Osteocyte (in vitro differentiated cells): ENCODE measurements at regions not wholly inside any gene's neighbourhood (a gene's known extent, or its start where the extent isn't known, plus 50 kb on each side); places are given as distances from the start of the nearest gene placed in this dataset.

ENCODE experiments used
- DNase-seq: peaks from one replicate; pipeline ENCODE4 v3.0.0; 2021; ENCODE audit warnings: mixed read lengths; ENCODE audit not compliant: unreplicated experiment; ENCODE audit errors: extremely low spot score
- H3K27ac Mint-ChIP-seq: one replicate; pipeline ENCODE4 v1.8.0; 2021; ENCODE audit warnings: mild to moderate bottlenecking, mixed read lengths; ENCODE audit not compliant: unreplicated experiment
- H3K27me3 Mint-ChIP-seq: one replicate; pipeline ENCODE4 v1.8.0; 2021; ENCODE audit warnings: mixed read lengths; ENCODE audit not compliant: unreplicated experiment
- H3K36me3 Mint-ChIP-seq: one replicate; pipeline ENCODE4 v1.8.0; 2021; ENCODE audit warnings: mixed read lengths; ENCODE audit not compliant: unreplicated experiment
- H3K4me1 Mint-ChIP-seq: one replicate; pipeline ENCODE4 v1.8.0; 2021; ENCODE audit warnings: mixed read lengths; ENCODE audit not compliant: unreplicated experiment
- H3K4me3 Mint-ChIP-seq: one replicate; pipeline ENCODE4 v1.8.0; 2021; ENCODE audit warnings: mild to moderate bottlenecking, moderate library complexity, mixed read lengths; ENCODE audit not compliant: unreplicated experiment
- H3K9me3 Mint-ChIP-seq: one replicate; pipeline ENCODE4 v1.8.0; 2021; ENCODE audit warnings: mixed read lengths; ENCODE audit not compliant: unreplicated experiment
- TF ChIP-seq, protein P1 (sequence below): fragments of 200-600 bp; sonication (generic); IDR thresholded peaks from 2 replicates; pipeline ENCODE4 v1.5.0; 2021; ENCODE audit warnings: antibody characterized with exemption, mild to moderate bottlenecking, moderate library complexity

DNA sequence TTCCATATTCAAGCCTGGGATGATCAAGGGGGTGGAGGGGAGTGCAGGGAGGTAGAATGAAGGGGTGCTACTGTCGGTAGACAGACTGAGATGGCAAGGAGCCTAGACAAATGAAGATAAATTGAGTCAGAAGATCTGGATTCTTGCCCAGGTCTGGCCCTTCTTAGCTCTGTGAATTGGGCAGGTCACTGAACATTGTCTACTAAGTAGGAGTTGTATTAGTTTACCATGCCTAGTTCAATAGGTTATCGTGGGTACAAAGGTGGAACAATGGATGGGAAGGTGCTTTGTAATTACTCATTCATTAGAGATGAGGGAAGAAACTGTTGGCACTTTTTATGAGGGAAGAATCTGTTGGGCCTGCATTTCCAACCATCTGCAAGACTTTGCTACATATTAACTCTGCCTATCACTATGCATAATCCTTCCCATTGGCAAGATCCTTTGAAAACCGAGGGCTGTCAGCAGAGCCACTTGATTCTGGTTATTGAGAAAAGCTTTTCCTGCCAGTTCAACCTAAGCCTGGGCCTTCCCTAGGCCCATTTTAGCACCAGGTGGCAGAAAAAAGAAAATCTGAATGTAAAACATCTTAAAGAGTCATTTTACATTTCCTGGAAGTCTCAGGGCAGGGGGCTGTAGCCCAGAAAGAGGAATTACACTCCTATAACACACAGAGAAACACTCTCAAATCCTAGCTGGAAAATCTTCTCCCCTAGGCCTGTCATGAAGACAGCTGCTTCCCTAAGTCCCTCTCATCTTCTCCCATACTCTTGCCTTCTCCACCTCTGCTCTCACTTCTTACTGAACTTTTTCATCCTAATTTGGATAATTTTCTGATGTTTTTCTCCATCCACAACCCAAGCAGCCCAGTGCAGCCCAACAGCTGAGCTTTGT is 103.5 kb downstream of the CD24 start:
- H3K4me3 Mint-ChIP-seq, result no peak overlapping the region
- H3K9me3 Mint-ChIP-seq, result peaks cover 7% of the 10 kb centered on the region
- no peak overlapping the region for H3K27ac Mint-ChIP-seq
- TF ChIP-seq, protein P1, sequence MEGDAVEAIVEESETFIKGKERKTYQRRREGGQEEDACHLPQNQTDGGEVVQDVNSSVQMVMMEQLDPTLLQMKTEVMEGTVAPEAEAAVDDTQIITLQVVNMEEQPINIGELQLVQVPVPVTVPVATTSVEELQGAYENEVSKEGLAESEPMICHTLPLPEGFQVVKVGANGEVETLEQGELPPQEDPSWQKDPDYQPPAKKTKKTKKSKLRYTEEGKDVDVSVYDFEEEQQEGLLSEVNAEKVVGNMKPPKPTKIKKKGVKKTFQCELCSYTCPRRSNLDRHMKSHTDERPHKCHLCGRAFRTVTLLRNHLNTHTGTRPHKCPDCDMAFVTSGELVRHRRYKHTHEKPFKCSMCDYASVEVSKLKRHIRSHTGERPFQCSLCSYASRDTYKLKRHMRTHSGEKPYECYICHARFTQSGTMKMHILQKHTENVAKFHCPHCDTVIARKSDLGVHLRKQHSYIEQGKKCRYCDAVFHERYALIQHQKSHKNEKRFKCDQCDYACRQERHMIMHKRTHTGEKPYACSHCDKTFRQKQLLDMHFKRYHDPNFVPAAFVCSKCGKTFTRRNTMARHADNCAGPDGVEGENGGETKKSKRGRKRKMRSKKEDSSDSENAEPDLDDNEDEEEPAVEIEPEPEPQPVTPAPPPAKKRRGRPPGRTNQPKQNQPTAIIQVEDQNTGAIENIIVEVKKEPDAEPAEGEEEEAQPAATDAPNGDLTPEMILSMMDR, result no peak
- no peaks in the 10 kb centered on the region for H3K27me3 Mint-ChIP-seq
- H3K36me3 Mint-ChIP-seq, result no peaks in the 10 kb centered on the region
- no peak for DNase-seq
- peaks cover 2% of the 10 kb centered on the region for H3K4me1 Mint-ChIP-seq

DNA sequence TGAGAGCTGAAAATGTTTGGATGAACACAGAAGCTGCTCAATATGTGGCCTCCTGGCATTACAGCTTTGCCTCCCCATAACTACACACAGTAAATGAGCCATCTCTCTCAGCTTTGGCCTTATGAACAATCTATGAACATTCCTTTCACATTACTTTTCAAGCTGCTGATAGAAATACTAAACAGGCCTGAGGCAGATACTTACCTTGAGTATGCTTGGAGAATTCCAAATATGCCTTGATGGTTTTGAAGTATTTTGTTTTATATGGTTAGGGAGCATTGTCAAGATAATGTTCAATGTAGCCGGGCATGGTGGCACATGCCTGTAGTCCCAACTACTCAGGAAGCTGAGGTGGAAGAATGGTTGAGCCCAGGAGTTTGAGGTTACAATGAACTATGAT is 104.5 kb downstream of the CD24 start:
- H3K36me3 Mint-ChIP-seq, result no peaks in the 10 kb centered on the region
- H3K4me3 Mint-ChIP-seq, result no peak overlapping the region
- DNase-seq, result no peak
- no peak overlapping the region for H3K27ac Mint-ChIP-seq
- no peaks in the 10 kb centered on the region for H3K27me3 Mint-ChIP-seq
- H3K4me1 Mint-ChIP-seq, result peaks cover 2% of the 10 kb centered on the region
- TF ChIP-seq, protein P1, result no peak
- H3K9me3 Mint-ChIP-seq, result peaks cover 7% of the 10 kb centered on the region

DNA sequence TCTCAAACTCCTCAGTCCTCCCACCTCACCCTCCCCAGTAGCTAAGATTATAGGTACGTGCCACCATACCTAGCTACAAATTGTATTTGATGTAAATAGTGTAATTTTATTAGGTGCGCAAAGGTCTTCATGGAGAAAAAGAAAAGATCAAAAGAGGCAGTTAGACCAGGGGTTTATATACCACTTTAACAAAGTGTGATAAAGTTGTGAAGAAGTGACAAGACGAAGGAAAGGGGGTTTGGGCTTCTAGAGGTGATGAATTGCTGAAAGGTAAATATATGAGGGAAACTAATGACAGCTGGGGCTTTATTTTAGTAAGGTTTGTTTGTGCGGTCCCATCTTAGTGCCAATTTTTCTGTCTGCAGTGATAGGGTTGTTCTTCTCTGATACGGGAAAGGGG is 105.3 kb downstream of the CD24 start:
- Mint-ChIP-seq H3K4me3 (no peak overlapping the region), H3K27me3 (no peaks in the 10 kb centered on the region), H3K4me1 (peaks cover 2% of the 10 kb centered on the region), H3K36me3 (no peaks in the 10 kb centered on the region), H3K9me3 (peaks cover 7% of the 10 kb centered on the region), H3K27ac (no peak overlapping the region)
- no peak for DNase-seq
- TF ChIP-seq, protein P1, result no peak

DNA sequence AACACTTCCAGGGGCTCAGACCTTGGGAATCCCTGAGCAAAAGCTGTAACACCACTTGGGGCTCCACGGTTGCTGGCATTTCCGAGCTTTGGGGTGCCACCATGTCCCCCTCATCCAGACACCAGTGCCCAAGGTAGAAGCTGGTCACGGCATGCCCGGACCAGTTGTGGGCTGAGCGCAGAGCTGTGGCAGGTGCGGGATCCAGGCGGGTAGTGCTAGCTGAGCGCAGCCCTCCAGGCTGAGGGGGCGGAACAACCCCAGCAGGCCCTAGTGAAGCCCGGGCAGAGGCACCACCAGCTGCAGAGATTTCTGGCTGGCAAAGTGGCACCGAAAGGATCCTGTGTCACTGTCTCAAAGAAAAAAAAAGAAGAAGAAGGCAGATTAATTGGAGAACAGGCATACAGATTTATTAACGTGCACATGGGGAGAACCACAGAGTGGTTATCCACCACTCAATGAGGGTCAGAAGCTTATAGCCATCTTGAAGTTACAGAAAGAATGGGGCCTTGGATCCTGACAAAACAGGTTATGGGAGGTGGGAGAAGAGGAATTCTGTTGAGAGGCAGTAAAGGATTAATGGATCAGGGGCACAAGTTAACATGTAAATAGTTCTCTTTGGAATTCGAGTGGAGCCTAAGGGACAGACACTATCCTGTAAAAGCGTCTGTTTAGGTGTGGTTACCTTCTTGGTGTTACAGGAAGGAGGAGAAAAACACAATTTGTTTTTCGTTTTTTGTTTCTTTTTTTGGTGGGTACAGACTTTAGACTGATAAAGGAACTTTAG is 107.5 kb downstream of the CD24 start:
- TF ChIP-seq, protein P1, result no peak
- H3K4me1 Mint-ChIP-seq, result peaks cover 2% of the 10 kb centered on the region
- no peak overlapping the region for H3K4me3 Mint-ChIP-seq
- H3K27me3 Mint-ChIP-seq, result no peaks in the 10 kb centered on the region
- H3K27ac Mint-ChIP-seq, result no peak overlapping the region
- H3K9me3 Mint-ChIP-seq, result peaks cover 13% of the 10 kb centered on the region
- DNase-seq, result no peak
- no peaks in the 10 kb centered on the region for H3K36me3 Mint-ChIP-seq

DNA sequence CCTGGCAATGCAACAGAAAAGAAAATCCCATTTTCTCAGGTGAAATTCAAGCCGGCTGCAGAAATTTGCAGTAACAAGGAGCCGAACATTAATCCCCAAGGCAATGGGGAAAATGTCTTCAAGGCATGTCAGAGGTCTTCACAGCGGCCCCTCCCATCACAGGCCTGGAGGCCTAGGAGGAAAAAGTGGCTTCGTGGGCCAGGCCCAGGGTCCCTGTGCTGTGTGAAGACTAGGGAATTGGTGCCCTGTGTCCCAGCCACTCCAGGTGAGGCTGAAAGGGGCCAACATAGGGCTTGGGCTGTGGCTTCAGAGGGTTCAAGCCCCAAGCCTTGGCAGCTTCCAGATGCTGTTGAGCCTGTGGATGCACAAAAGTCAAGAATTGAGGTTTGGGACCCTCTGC is 111.7 kb downstream of the CD24 start:
- Mint-ChIP-seq H3K36me3 (no peaks in the 10 kb centered on the region), H3K4me3 (no peak overlapping the region), H3K27me3 (no peaks in the 10 kb centered on the region), H3K9me3 (peaks cover 6% of the 10 kb centered on the region), H3K4me1 (no peaks in the 10 kb centered on the region), H3K27ac (no peak overlapping the region)
- no peak for DNase-seq
- TF ChIP-seq, protein P1, result no peak
